ENCODE measurements at regions not wholly inside any gene's neighbourhood (a gene's known extent, or its start where the extent isn't known, plus 50 kb on each side); places are given as distances from the start of the nearest gene placed in this dataset.

DNA sequence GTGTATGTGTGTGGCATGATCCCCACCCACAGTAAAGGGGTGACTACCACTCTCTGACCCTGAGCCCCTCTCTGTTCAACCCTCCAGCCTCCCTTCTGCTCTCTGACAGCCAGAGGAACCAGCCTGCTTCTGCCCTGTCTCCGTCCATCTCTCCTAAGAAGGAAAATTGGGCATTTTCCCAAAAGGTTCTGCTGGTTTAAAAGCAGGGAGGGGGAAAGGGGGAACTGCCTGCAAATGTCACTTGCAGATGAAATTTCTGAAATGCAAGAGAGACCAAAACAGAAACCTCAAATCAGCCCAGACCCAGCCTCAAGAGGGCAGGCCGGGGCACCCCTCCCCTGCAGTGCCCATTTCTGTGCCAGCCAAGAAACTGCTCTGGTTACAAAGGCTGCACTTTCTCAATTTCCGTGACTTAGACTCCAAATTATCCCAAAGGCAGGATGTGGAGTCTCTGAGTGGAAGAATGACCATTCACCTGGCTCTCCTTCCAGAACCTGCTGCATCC lies 197.9 kb downstream of the RBFOX3 start:
- no peak overlapping the region for H3K4ac ChIP-seq (ENCODE audit: low read depth, low read length)
- H2AFZ ChIP-seq (ENCODE audit: low read length), result no peak overlapping the region
- H3K36me3 Mint-ChIP-seq (ENCODE audit: insufficient read depth in 1 of 3, low read depth in 3 of 3), result no peaks in the 10 kb centered on the region
- H2BK12ac ChIP-seq (ENCODE audit: insufficient read length, low read depth, low read length), result no peak overlapping the region
- H4K20me1 ChIP-seq (ENCODE audit: control insufficient read depth, insufficient read depth, insufficient read length), result no peaks in the 10 kb centered on the region
- H3T11ph ChIP-seq (ENCODE audit: low read length), result no peak overlapping the region
- no peak overlapping the region for H3K23ac ChIP-seq (ENCODE audit: insufficient read length, low read depth, low read length)
- H3K18ac ChIP-seq (ENCODE audit: insufficient read length, low read depth, low read length), result no peak overlapping the region
- no peak overlapping the region for H2BK15ac ChIP-seq (ENCODE audit: low read depth, low read length)
- H3K79me2 ChIP-seq (ENCODE audit: insufficient read depth, low read length), result no peaks in the 10 kb centered on the region
- H3K27me3 Mint-ChIP-seq (ENCODE audit: low read depth), result peaks cover 19% of the 10 kb centered on the region
- no peak overlapping the region for H2AK5ac ChIP-seq (ENCODE audit: insufficient read length, low read length)
- no peaks in the 10 kb centered on the region for H3K9me3 ChIP-seq (ENCODE audit: control insufficient read depth, low read depth, low read length)
- no peak overlapping the region for H3K56ac ChIP-seq (ENCODE audit: insufficient read length, low read depth, low read length)
- WGBS (ENCODE audit: extremely low coverage, insufficient read length, low lambda C conversion rate), result no CpG with 5 or more reads among the region's 3 CpGs
- TF ChIP-seq, protein P1, sequence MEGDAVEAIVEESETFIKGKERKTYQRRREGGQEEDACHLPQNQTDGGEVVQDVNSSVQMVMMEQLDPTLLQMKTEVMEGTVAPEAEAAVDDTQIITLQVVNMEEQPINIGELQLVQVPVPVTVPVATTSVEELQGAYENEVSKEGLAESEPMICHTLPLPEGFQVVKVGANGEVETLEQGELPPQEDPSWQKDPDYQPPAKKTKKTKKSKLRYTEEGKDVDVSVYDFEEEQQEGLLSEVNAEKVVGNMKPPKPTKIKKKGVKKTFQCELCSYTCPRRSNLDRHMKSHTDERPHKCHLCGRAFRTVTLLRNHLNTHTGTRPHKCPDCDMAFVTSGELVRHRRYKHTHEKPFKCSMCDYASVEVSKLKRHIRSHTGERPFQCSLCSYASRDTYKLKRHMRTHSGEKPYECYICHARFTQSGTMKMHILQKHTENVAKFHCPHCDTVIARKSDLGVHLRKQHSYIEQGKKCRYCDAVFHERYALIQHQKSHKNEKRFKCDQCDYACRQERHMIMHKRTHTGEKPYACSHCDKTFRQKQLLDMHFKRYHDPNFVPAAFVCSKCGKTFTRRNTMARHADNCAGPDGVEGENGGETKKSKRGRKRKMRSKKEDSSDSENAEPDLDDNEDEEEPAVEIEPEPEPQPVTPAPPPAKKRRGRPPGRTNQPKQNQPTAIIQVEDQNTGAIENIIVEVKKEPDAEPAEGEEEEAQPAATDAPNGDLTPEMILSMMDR (conservative IDR thresholded peaks at IDR 0.05), result no peak
- H3K23me2 ChIP-seq (ENCODE audit: insufficient read length, low read depth, low read length, poor library complexity, severe bottlenecking), result no peaks in the 10 kb centered on the region
- H4K5ac ChIP-seq (ENCODE audit: insufficient read length, low read depth, low read length), result no peak overlapping the region
- no peak for DNase-seq
- no peaks in the 10 kb centered on the region for H3K9me3 Mint-ChIP-seq
- no peak overlapping the region for H4K8ac ChIP-seq (replicated peaks; ENCODE audit: insufficient read length, low read depth, low read length)
- H3K4me3 Mint-ChIP-seq, result no peak overlapping the region
- no peaks in the 10 kb centered on the region for H3K79me1 ChIP-seq (ENCODE audit: insufficient read depth, low read depth, low read length, poor library complexity, severe bottlenecking)
- H3K9ac ChIP-seq (ENCODE audit: extremely low read depth, insufficient read length, low read length), result no peak overlapping the region
- no peak overlapping the region for H2BK20ac ChIP-seq (ENCODE audit: low read depth, low read length, poor library complexity, severe bottlenecking)
- H3K4me1 ChIP-seq (ENCODE audit: insufficient read depth, low read length), result no peaks in the 10 kb centered on the region
- H3K4me1 Mint-ChIP-seq, result peaks cover 8 to 16% of the 10 kb centered on the region in 2 experiments
- H3K27ac Mint-ChIP-seq, result no peak overlapping the region
- H2BK120ac ChIP-seq (ENCODE audit: low read depth, low read length, poor library complexity, severe bottlenecking), result no peak overlapping the region
- no peaks in the 10 kb centered on the region for H3K27me3 ChIP-seq (ENCODE audit: insufficient read depth, low read length)
- no peak overlapping the region for H4K91ac ChIP-seq (ENCODE audit: insufficient read length, low read depth, low read length)
- H3K14ac ChIP-seq (ENCODE audit: insufficient read depth, low read length), result no peak overlapping the region
- H3K27ac ChIP-seq (ENCODE audit: insufficient read length, low read depth, low read length), result no peak overlapping the region
- no peak overlapping the region for H2BK5ac ChIP-seq (ENCODE audit: insufficient read length, low read length)
- no peak overlapping the region for H3K4me2 ChIP-seq (ENCODE audit: insufficient read depth, insufficient read length, low read length)

Data from H9 (cell line).